ENCODE measurements at regions not wholly inside any gene's neighbourhood (a gene's known extent, or its start where the extent isn't known, plus 50 kb on each side); places are given as distances from the start of the nearest gene placed in this dataset.

DNA sequence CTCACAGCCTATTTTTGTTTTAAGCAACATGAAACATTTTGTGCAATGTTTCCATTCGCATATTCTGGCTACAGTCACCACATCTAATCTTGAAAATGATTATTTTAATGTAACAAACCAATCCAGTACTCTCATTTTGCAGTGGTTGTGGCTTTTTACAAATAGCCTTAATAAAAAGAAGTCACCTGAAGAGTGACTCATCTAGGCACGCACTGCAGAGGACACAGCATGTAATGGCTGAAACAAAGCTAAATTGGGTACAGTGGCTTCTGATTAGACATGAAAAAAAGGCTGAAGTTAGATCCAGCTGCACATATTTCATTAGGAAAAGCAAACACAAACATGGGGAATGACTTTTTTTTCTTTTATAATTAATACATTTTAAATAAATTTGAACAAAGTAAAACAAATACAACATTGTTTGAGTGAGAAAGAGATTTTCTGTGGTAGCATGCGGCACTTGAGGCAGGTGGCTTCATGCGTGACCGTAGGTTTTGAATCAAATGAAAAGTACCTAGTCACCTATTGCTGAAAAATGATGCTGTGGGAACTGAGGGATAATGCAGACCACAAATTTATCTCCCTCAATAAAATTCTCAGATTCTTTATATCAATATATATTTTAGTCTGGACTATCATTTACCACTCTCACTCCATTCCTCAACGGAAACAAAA is 240.8 kb upstream of the DDX53 start:
- intact Hi-C loops (cut with DNase I): no loop called here
- WGBS, 4 donors: 71 to 84% (median 74%) methylated on average over 6 of the region's 6 CpGs
- no peak overlapping the region for H3K27ac ChIP-seq
- H3K4me3 ChIP-seq: no peak overlapping the region
- no peak for TF ChIP-seq POLR2A (IDR thresholded peaks at IDR 0.05)
- TF ChIP-seq CTCF (IDR thresholded peaks at IDR 0.05): no peak
- peaks cover 4% of the 10 kb centered on the region for H3K27me3 ChIP-seq
- H3K36me3 ChIP-seq (replicated peaks in 1 of 2): no peaks in the 10 kb centered on the region
- DNase-seq: no peak
- no peaks in the 10 kb centered on the region for H3K4me1 ChIP-seq (replicated peaks in 1 of 2)
- H3K9me3 ChIP-seq (replicated peaks in 1 of 3): no peaks in the 10 kb centered on the region

GRCh38 chrX:22760513-22761057 is 239.2 kb upstream of the DDX53 start:
- intact Hi-C loops (cut with DNase I): no loop called here
- Histone ChIP-seq H3K36me3 (replicated peaks in 1 of 2) (no peaks in the 10 kb centered on the region), H3K4me1 (replicated peaks in 1 of 2) (no peaks in the 10 kb centered on the region), H3K27me3 (peaks cover 4% of the 10 kb centered on the region), H3K9me3 (replicated peaks in 1 of 3) (no peaks in the 10 kb centered on the region), H3K27ac (no peak overlapping the region), H3K4me3 (no peak overlapping the region)
- TF ChIP-seq POLR2A (IDR thresholded peaks at IDR 0.05): no peak
- DNase-seq: no peak

GRCh38 chrX:22788221-22788620 is 211.5 kb upstream of the DDX53 start:
- no peak for DNase-seq
- TF ChIP-seq CTCF (IDR thresholded peaks at IDR 0.05) (no peak), POLR2A (IDR thresholded peaks at IDR 0.05) (no peak)
- no peaks in the 10 kb centered on the region for H3K4me1 ChIP-seq (replicated peaks in 1 of 2)
- no peaks in the 10 kb centered on the region for H3K9me3 ChIP-seq (replicated peaks in 1 of 3)
- no peaks in the 10 kb centered on the region for H3K27me3 ChIP-seq
- no peak overlapping the region for H3K4me3 ChIP-seq
- H3K27ac ChIP-seq: no peak overlapping the region
- no peaks in the 10 kb centered on the region for H3K36me3 ChIP-seq (replicated peaks in 1 of 2)
- intact Hi-C loops (cut with DNase I): no loop called here
- WGBS, 4 donors: 66 to 76% (median 70%) methylated on average over 2 of the region's 2 CpGs

- WGBS, 4 donors: 41 to 64% (median 51%) methylated on average over 5 of the region's 5 CpGs
- Histone ChIP-seq H3K27ac (no peak overlapping the region), H3K27me3 (no peaks in the 10 kb centered on the region), H3K4me1 (replicated peaks in 1 of 2) (no peaks in the 10 kb centered on the region), H3K9me3 (replicated peaks in 1 of 3) (no peaks in the 10 kb centered on the region), H3K36me3 (replicated peaks in 1 of 2) (no peaks in the 10 kb centered on the region), H3K4me3 (no peak overlapping the region)
- no peak for TF ChIP-seq POLR2A (IDR thresholded peaks at IDR 0.05)
- TF ChIP-seq CTCF (IDR thresholded peaks at IDR 0.05): no peak
- DNase-seq: peak in 1 of 7 donors; percentile 1
- intact Hi-C loops (cut with DNase I): no loop called here
Measured at GRCh38 chrX:22795671-22796070, 204.1 kb upstream of the DDX53 start.

DNA sequence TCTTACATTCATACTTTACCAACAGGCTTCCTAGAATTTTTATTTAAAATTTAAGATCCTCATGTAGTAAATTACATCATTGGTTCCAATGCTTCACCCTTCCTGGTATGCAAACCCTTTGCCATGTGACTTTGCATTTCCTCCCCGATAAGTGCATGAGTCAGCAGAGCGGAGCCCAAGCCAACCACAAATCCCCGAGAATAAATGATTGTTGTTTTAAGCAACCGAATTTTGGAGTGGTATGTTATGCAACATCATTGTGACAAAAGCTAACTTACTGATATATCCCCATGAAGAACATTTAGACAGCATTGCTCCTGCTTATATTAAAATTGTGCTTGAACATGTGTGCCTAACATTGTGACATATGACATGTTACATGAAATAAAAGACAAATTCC is 199.4 kb upstream of the DDX53 start:
- H3K27ac ChIP-seq: no peak overlapping the region
- H3K4me1 ChIP-seq (replicated peaks in 1 of 2): no peaks in the 10 kb centered on the region
- H3K27me3 ChIP-seq: no peaks in the 10 kb centered on the region
- intact Hi-C loops (cut with DNase I): no loop called here
- peak in 6 of 7 donors; percentile 29 to 51 (median 42) for DNase-seq
- no peaks in the 10 kb centered on the region for H3K36me3 ChIP-seq (replicated peaks in 1 of 2)
- H3K9me3 ChIP-seq (replicated peaks in 1 of 3): no peaks in the 10 kb centered on the region
- no peak overlapping the region for H3K4me3 ChIP-seq
- WGBS, 4 donors: 16 to 40% (median 30%) methylated on average over 4 of the region's 4 CpGs
- no peak for TF ChIP-seq CTCF (IDR thresholded peaks at IDR 0.05)
- TF ChIP-seq POLR2A (IDR thresholded peaks at IDR 0.05): no peak

Measured in adrenal gland (tissue), 9 donors.